H7 (cell line): ENCODE measurements at regions not wholly inside any gene's neighbourhood (a gene's known extent, or its start where the extent isn't known, plus 50 kb on each side); places are given as distances from the start of the nearest gene placed in this dataset.
"Not testable (repeated sequence)": the region's sequence is repeated elsewhere in the genome, so short reads cannot be mapped to it uniquely, and the experiment has no call there.

Source experiments
- DNase-seq: peaks from one replicate; pipeline ENCODE4 v3.0.0; 2012
- H3K27me3 ChIP-seq: 2 replicates; pipeline ENCODE4 v1.6.0; 2011; ENCODE audit warnings: mild to moderate bottlenecking, low read length; ENCODE audit not compliant: control insufficient read depth, insufficient read depth
- H3K36me3 ChIP-seq: replicated peaks from 2 replicates; pipeline ENCODE4 v1.5.1; 2011; ENCODE audit warnings: low read length; ENCODE audit not compliant: control insufficient read depth, insufficient read depth
- H3K4me3 ChIP-seq: 2 replicates; pipeline ENCODE4 v1.5.1; 2011; ENCODE audit warnings: low read depth, mild to moderate bottlenecking, control low read depth, low read length, moderate library complexity; ENCODE audit not compliant: insufficient read depth

GRCh38 chr10:26621243-26621888 is 76.1 kb upstream of the PDSS1 start:
- DNase-seq, result no peak
- H3K27me3 ChIP-seq, result peaks cover 5% of the 10 kb centered on the region; the same call in 1 of the 2 replicates
- no peaks in the 10 kb centered on the region for H3K36me3 ChIP-seq
- H3K4me3 ChIP-seq, result no peak overlapping the region

- DNase-seq, result peak; percentile 80
- Histone ChIP-seq H3K27me3 (peaks cover 5% of the 10 kb centered on the region; the same call in 1 of the 2 replicates), H3K36me3 (no peaks in the 10 kb centered on the region), H3K4me3 (peak overlapping the region; percentile 47)
Observed at GRCh38 chr10:26621889-26622711, 75.4 kb upstream of the PDSS1 start.

- peaks cover 5% of the 10 kb centered on the region; the same call in 1 of the 2 replicates for H3K27me3 ChIP-seq
- no peak overlapping the region for H3K4me3 ChIP-seq
- H3K36me3 ChIP-seq, result no peaks in the 10 kb centered on the region
- no peak for DNase-seq
Observed at GRCh38 chr10:26622891-26623290, 74.6 kb upstream of the PDSS1 start.

GRCh38 chr10:26624006-26624405 is 73.5 kb upstream of the PDSS1 start:
- peaks cover 5% of the 10 kb centered on the region; the same call in 1 of the 2 replicates for H3K27me3 ChIP-seq
- H3K4me3 ChIP-seq, result no peak overlapping the region
- H3K36me3 ChIP-seq, result no peaks in the 10 kb centered on the region
- no peak for DNase-seq

- Histone ChIP-seq H3K4me3 (no peak overlapping the region), H3K27me3 (peaks cover 5% of the 10 kb centered on the region; the same call in 1 of the 2 replicates), H3K36me3 (no peaks in the 10 kb centered on the region)
- no peak for DNase-seq
Observed at GRCh38 chr10:26626066-26626465, 71.4 kb upstream of the PDSS1 start.

- DNase-seq, result peak; percentile 62
- H3K36me3 ChIP-seq, result no peaks in the 10 kb centered on the region
- H3K4me3 ChIP-seq, result no peak overlapping the region
- no peaks in the 10 kb centered on the region for H3K27me3 ChIP-seq
Observed at GRCh38 chr10:26627324-26627723, 70.2 kb upstream of the PDSS1 start.

GRCh38 chr10:26628395-26628794 is 69.1 kb upstream of the PDSS1 start:
- Histone ChIP-seq H3K4me3 (no peak overlapping the region), H3K27me3 (no peaks in the 10 kb centered on the region), H3K36me3 (no peaks in the 10 kb centered on the region)
- no peak for DNase-seq

GRCh38 chr10:26632171-26632570 is 65.3 kb upstream of the PDSS1 start:
- not testable (repeated sequence) for H3K36me3 ChIP-seq, H3K27me3 ChIP-seq, H3K4me3 ChIP-seq, DNase-seq

GRCh38 chr10:26634111-26634510 is 63.4 kb upstream of the PDSS1 start:
- not testable (repeated sequence) for H3K27me3 ChIP-seq, H3K4me3 ChIP-seq, DNase-seq, H3K36me3 ChIP-seq

- H3K27me3 ChIP-seq, result no peaks in the 10 kb centered on the region
- DNase-seq, result no peak
- no peak overlapping the region for H3K4me3 ChIP-seq
- no peaks in the 10 kb centered on the region for H3K36me3 ChIP-seq
Observed at GRCh38 chr10:26637521-26638275, 59.8 kb upstream of the PDSS1 start.

GRCh38 chr10:26640391-26640790 is 57.1 kb upstream of the PDSS1 start:
- Histone ChIP-seq H3K36me3 (no peaks in the 10 kb centered on the region), H3K27me3 (no peaks in the 10 kb centered on the region), H3K4me3 (no peak overlapping the region)
- no peak for DNase-seq

GRCh38 chr10:26642896-26643653 is 54.4 kb upstream of the PDSS1 start:
- H3K4me3 ChIP-seq, result no peak overlapping the region
- no peaks in the 10 kb centered on the region for H3K27me3 ChIP-seq
- no peaks in the 10 kb centered on the region for H3K36me3 ChIP-seq
- DNase-seq, result peak; percentile 67

GRCh38 chr10:26647602-26648244 is 49.8 kb upstream of the PDSS1 start:
- Histone ChIP-seq H3K27me3 (no peaks in the 10 kb centered on the region), H3K36me3 (no peaks in the 10 kb centered on the region), H3K4me3 (no peak overlapping the region)
- DNase-seq, result no peak
